Upper lobe of right lung (tissue), 1 donor: ENCODE measurements at regions not wholly inside any gene's neighbourhood (a gene's known extent, or its start where the extent isn't known, plus 50 kb on each side); places are given as distances from the start of the nearest gene placed in this dataset.
A peak's percentile ranks its signal among the peaks of the same experiment; 100 is the strongest.

ENCODE experiments used
- ATAC-seq: fragments of 200-7000 bp; cut with Tn5 transposase; one replicate; pipeline ENCODE4 v1.9.1; 2020; ENCODE audit warnings: mild to moderate bottlenecking, moderate library complexity
- DNase-seq: peaks from one replicate; pipeline ENCODE4 v3.0.0-alpha.2; 2020
- H3K27ac ChIP-seq: fragments of 200-600 bp; one replicate; pipeline ENCODE4 v1.8.0; 2022
- H3K27me3 ChIP-seq: fragments of 200-600 bp; one replicate; pipeline ENCODE4 v1.8.0; 2022; ENCODE audit warnings: mild to moderate bottlenecking
- H3K36me3 ChIP-seq: fragments of 200-600 bp; one replicate; pipeline ENCODE4 v1.8.0; 2022
- H3K4me1 ChIP-seq: fragments of 200-600 bp; one replicate; pipeline ENCODE4 v1.8.0; 2022
- H3K4me3 ChIP-seq: fragments of 200-600 bp; one replicate; pipeline ENCODE4 v1.8.0; 2022; ENCODE audit warnings: mild to moderate bottlenecking
- H3K9me3 ChIP-seq: fragments of 200-600 bp; one replicate; pipeline ENCODE4 v1.8.0; 2022
- intact Hi-C: fragments of 100-400 bp; cut with DNase I; formaldehyde crosslinking; loops from one replicate; pipeline ENCODE4 v1.11.0; 2022
- TF ChIP-seq, protein P1 (sequence below): fragments of 200-600 bp; IDR thresholded peaks from one replicate; pipeline ENCODE4 v1.8.0; 2022; ENCODE audit warnings: antibody characterized with exemption
- donor health status: DM: no; HTN: yes; CAD: no; lungs with severe emphysema.

GRCh38 chr10:71038921-71039320 is 150.6 kb upstream of the PCBD1 start:
- peak; percentile 37 for DNase-seq
- H3K4me1 ChIP-seq, result no peaks in the 10 kb centered on the region
- H3K36me3 ChIP-seq, result no peaks in the 10 kb centered on the region
- no peak overlapping the region for H3K27ac ChIP-seq
- intact Hi-C loops, result no loop called here
- no peak overlapping the region for H3K4me3 ChIP-seq
- H3K27me3 ChIP-seq, result no peaks in the 10 kb centered on the region
- TF ChIP-seq, protein P1, sequence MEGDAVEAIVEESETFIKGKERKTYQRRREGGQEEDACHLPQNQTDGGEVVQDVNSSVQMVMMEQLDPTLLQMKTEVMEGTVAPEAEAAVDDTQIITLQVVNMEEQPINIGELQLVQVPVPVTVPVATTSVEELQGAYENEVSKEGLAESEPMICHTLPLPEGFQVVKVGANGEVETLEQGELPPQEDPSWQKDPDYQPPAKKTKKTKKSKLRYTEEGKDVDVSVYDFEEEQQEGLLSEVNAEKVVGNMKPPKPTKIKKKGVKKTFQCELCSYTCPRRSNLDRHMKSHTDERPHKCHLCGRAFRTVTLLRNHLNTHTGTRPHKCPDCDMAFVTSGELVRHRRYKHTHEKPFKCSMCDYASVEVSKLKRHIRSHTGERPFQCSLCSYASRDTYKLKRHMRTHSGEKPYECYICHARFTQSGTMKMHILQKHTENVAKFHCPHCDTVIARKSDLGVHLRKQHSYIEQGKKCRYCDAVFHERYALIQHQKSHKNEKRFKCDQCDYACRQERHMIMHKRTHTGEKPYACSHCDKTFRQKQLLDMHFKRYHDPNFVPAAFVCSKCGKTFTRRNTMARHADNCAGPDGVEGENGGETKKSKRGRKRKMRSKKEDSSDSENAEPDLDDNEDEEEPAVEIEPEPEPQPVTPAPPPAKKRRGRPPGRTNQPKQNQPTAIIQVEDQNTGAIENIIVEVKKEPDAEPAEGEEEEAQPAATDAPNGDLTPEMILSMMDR, result no peak
- no peak for ATAC-seq
- no peaks in the 10 kb centered on the region for H3K9me3 ChIP-seq

GRCh38 chr10:71039551-71039950 is 151.2 kb upstream of the PCBD1 start:
- H3K9me3 ChIP-seq, result no peaks in the 10 kb centered on the region
- intact Hi-C loops, result no loop called here
- no peak overlapping the region for H3K27ac ChIP-seq
- DNase-seq (peak; percentile 53), ATAC-seq (no peak)
- no peaks in the 10 kb centered on the region for H3K36me3 ChIP-seq
- no peaks in the 10 kb centered on the region for H3K27me3 ChIP-seq
- no peaks in the 10 kb centered on the region for H3K4me1 ChIP-seq
- TF ChIP-seq, protein P1, result no peak
- no peak overlapping the region for H3K4me3 ChIP-seq

DNA sequence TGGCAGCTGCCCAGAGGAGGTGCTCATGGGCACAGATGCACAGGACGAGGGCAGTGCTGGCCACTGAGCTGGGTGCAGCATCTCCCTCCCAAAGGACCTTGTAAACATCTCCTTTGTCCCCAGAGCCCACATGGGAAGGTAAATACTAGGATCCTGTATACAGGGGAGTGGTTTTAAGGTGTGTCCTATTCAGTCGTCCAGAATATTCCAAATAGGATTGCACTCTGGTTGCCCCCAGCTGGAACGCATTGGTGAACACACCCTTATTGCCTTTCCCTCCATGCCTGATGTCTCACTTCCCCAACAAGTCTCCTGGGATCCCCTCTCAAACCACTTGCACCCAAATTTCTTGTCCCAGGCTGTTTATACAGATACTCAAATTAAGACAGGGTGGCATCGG is 152.0 kb upstream of the PCBD1 start:
- no peak for ATAC-seq
- intact Hi-C loops, result no loop called here
- no peaks in the 10 kb centered on the region for H3K36me3 ChIP-seq
- H3K27me3 ChIP-seq, result no peaks in the 10 kb centered on the region
- H3K4me3 ChIP-seq, result no peak overlapping the region
- H3K27ac ChIP-seq, result no peak overlapping the region
- DNase-seq, result no peak
- no peaks in the 10 kb centered on the region for H3K4me1 ChIP-seq
- TF ChIP-seq, protein P1, result no peak
- no peaks in the 10 kb centered on the region for H3K9me3 ChIP-seq

GRCh38 chr10:71040846-71041605 is 152.7 kb upstream of the PCBD1 start:
- Histone ChIP-seq H3K36me3 (no peaks in the 10 kb centered on the region), H3K9me3 (no peaks in the 10 kb centered on the region), H3K4me1 (no peaks in the 10 kb centered on the region), H3K4me3 (no peak overlapping the region), H3K27ac (no peak overlapping the region), H3K27me3 (no peaks in the 10 kb centered on the region)
- intact Hi-C loops, result no loop called here
- DNase-seq, result peak; percentile 59
- TF ChIP-seq, protein P1, result no peak
- no peak for ATAC-seq

DNA sequence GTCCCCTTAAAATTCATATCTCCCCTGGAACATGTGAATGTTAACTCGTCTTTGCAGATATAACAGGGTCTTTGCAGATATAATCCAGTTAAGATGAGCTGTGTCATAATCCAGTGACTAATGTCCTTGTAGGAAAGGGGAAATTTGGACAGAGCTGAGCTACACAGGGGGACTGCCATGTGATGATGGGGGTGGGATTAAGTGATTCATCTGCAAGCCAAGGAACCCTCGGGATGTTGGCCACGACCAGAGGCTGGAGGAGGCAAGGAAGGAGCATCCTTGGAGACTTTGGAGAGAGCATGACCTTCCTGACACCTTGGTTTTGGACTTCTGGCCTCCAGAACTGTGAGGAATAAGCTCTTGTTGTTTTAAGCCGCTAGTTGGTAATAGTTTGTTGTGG is 153.9 kb upstream of the PCBD1 start:
- Histone ChIP-seq H3K4me1 (no peaks in the 10 kb centered on the region), H3K9me3 (no peaks in the 10 kb centered on the region), H3K4me3 (no peak overlapping the region), H3K36me3 (no peaks in the 10 kb centered on the region), H3K27ac (no peak overlapping the region), H3K27me3 (no peaks in the 10 kb centered on the region)
- no peak for DNase-seq
- TF ChIP-seq, protein P1, result no peak
- intact Hi-C loops, result no loop called here
- no peak for ATAC-seq
